ENCODE measurements at regions not wholly inside any gene's neighbourhood (a gene's known extent, or its start where the extent isn't known, plus 50 kb on each side); places are given as distances from the start of the nearest gene placed in this dataset.
"Not testable (repeated sequence)": the region's sequence is repeated elsewhere in the genome, so short reads cannot be mapped to it uniquely, and the experiment has no call there.

GRCh38 chr7:9919-10318 lies 182.5 kb upstream of the FAM20C start:
- peak; percentile 12 for DNase-seq (ENCODE audit: low spot score)

- not testable (repeated sequence) for DNase-seq (ENCODE audit: low spot score)
Measured at GRCh38 chr7:32565-33280, 159.6 kb upstream of the FAM20C start.

GRCh38 chr7:35121-35541 lies 157.2 kb upstream of the FAM20C start:
- not testable (repeated sequence) for DNase-seq (ENCODE audit: low spot score)

GRCh38 chr7:36539-36938 lies 155.8 kb upstream of the FAM20C start:
- DNase-seq (ENCODE audit: low spot score) = not testable (repeated sequence)

- not testable (repeated sequence) for DNase-seq (ENCODE audit: low spot score)
Measured at GRCh38 chr7:37656-38055, 154.7 kb upstream of the FAM20C start.

GRCh38 chr7:38444-38843 lies 153.9 kb upstream of the FAM20C start:
- DNase-seq (ENCODE audit: low spot score) = not testable (repeated sequence)

- not testable (repeated sequence) for DNase-seq (ENCODE audit: low spot score)
Measured at GRCh38 chr7:39984-40740, 152.2 kb upstream of the FAM20C start.

GRCh38 chr7:40799-41750 lies 151.3 kb upstream of the FAM20C start:
- no peak for DNase-seq (ENCODE audit: low spot score)

GRCh38 chr7:41917-42565 lies 150.3 kb upstream of the FAM20C start:
- no peak for DNase-seq (ENCODE audit: low spot score)

- no peak for DNase-seq (ENCODE audit: low spot score)
Measured at GRCh38 chr7:43791-44540, 148.4 kb upstream of the FAM20C start.

GRCh38 chr7:44541-44896 lies 147.9 kb upstream of the FAM20C start:
- no peak for DNase-seq (ENCODE audit: low spot score)

GRCh38 chr7:45106-46090 lies 147.0 kb upstream of the FAM20C start:
- no peak for DNase-seq (ENCODE audit: low spot score)

GRCh38 chr7:46123-46829 lies 146.1 kb upstream of the FAM20C start:
- DNase-seq (ENCODE audit: low spot score) = no peak

- DNase-seq (ENCODE audit: low spot score) = no peak
Measured at GRCh38 chr7:46830-47140, 145.6 kb upstream of the FAM20C start.

GRCh38 chr7:51456-52068 lies 140.8 kb upstream of the FAM20C start:
- no peak for DNase-seq (ENCODE audit: low spot score)

GRCh38 chr7:52100-52499 lies 140.3 kb upstream of the FAM20C start:
- DNase-seq (ENCODE audit: low spot score) = no peak

GRCh38 chr7:53531-53930 lies 138.8 kb upstream of the FAM20C start:
- no peak for DNase-seq (ENCODE audit: low spot score)

GRCh38 chr7:54615-55014 lies 137.8 kb upstream of the FAM20C start:
- DNase-seq (ENCODE audit: low spot score) = no peak

GRCh38 chr7:55690-56248 lies 136.6 kb upstream of the FAM20C start:
- no peak for DNase-seq (ENCODE audit: low spot score)
